NCI-H187 (cell line): ENCODE measurements at regions not wholly inside any gene's neighbourhood (a gene's known extent, or its start where the extent isn't known, plus 50 kb on each side); places are given as distances from the start of the nearest gene placed in this dataset.

Source experiments
- DNase-seq, 2 experiments: peaks; one replicate each; lab custom pipeline; 2025; lab: John Stamatoyannopoulos, UW

GRCh38 chr11:27287205-27287604 is 75.8 kb downstream of the CCDC34 start:
- DNase-seq = no peak

- DNase-seq = no peak
Observed at GRCh38 chr11:27285761-27286160, 77.3 kb downstream of the CCDC34 start.

- DNase-seq = no peak
Observed at GRCh38 chr11:27282806-27283205, 80.2 kb downstream of the CCDC34 start.

DNA sequence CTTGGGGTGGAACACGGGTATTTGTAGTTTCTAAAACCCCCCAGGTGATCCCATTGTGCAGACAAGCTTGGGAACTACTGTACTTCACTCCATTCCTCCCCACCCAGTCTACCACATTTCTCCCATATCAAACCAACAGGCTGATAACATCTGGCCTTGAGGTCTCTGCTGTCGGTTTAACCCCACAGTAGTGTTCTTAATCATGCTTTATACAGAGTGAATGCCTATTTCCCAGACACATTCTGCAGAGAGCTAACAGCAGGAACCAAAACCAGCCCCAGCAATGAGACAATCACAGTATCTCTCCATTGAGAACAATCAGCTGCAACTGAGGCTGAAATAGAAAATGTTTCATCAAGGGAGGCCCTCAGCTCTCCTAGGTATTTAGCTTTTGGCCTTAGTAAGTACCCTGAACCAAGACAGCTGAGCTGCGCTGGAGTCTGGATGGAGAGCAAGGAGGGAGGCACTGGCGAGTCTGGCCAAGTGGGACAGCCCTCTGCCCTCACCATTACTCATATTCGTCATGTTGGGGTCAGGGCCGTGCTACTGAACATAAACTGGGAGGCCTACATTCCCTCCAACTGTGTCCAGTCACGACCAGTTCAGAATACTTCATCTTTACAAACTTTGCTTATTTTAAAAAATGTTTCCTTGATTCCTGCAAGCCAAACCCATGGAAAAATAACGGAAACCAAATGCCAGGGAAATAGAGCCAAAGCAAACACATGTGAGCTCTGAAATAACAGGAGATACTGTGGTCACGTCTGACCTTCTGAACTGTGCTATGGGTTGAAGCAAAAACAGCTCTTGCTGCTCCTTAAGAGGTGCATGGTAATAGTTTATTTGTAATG is 81.0 kb downstream of the CCDC34 start:
- no peak for DNase-seq

- DNase-seq = no peak
Observed at GRCh38 chr11:27281276-27281675, 81.7 kb downstream of the CCDC34 start.

DNA sequence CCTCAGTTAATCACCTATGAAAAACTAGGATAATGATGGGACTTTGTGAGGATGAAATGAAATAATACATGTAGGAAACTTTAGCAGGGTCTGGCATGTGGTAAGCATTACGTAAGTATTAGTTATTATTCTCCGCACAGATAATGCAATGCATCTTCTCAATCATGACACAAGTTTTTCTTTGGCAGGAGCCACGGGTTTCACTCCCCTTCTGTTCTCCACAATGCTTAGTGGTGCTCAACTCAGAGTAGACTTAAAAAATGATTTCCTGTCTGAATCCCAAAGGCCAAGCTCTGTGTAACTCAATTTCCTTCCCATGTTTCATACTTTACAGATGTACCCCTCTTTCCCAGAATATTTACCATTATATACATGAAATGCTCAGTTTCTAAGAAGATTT is 82.9 kb downstream of the CCDC34 start:
- no peak for DNase-seq

DNA sequence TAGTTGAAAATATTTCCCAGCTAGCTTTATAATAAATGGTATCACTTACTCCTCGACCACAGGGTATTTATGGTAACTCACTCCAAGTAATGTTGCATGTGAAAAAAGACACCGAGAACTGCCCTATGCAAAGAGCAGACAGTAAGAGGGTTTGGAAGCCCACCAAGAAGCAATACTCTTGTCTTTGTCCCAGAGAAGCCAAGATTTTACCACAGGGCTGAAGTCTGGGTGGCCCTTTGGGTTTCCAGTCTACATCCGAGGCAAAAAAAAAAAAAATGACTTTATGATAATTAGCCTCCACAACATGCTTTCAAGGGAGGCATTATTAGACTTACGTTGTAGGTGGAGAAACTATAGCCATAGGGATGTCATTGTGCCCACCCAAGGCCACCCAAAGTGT is 83.6 kb downstream of the CCDC34 start:
- no peak for DNase-seq

- DNase-seq = no peak
Observed at GRCh38 chr11:27277843-27278242, 85.2 kb downstream of the CCDC34 start.

GRCh38 chr11:27276141-27276540 is 86.9 kb downstream of the CCDC34 start:
- DNase-seq = no peak

DNA sequence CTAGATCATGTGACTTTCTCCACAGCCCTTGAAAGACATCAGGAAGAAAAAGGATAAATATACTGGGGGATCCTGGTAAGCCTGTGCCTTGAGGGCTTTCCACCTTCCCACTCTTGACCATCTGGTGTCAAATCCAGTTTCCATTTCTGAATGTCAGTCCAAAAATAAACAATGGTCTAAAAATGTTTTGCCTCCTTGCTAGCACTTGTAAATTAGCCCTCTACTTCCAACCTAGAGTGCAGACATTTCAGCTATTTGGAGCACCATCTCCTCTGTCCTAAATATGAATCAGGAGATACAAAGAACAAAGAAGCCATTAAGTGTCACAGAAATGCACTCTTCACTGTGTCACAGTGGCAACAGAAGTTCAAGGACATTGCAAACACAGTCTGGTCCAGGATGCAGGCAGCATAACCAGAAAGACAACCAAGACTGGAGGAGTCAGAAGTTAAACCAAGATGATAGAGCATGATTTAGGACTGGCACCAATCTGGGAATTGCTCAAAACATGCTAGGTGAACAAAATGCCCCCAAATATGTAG is 88.1 kb downstream of the CCDC34 start:
- no peak for DNase-seq

DNA sequence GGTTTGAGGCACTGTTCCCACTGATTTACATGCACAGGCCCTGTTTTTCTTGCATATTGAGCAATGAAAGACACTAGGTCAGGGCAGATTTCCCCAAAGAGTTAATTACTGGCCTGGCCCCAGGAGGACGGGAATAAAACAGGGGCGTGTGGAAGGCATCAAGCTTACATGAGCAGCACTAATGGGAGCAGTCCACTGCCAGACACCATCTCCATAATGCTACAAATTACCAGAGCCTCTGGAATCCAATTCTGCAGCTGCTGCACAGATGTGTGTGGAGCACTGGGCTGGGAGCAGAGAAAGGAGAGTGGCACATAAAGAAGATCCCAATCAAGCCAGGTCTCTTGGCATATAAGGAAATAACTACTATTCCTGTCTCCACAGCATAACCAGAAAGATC is 96.9 kb downstream of the CCDC34 start:
- no peak for DNase-seq

DNA sequence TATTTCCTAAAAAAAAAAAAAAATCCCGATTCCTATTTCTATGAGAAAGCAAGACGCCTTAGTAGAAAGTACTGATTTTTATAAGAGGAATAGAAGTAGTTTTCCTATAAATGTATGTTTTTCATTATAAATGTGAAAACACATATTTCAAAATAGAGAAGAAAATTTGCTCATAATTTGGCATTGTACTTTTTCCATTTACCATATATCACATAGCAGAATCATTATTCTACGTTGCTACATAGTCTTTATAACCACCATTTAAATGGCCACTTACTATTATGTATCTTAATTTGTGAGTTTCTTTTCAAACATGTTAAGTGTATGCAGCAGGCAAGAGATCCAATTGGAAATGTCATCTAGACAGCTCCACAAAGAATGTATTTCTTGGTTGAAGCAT is 99.0 kb downstream of the CCDC34 start:
- no peak for DNase-seq

DNA sequence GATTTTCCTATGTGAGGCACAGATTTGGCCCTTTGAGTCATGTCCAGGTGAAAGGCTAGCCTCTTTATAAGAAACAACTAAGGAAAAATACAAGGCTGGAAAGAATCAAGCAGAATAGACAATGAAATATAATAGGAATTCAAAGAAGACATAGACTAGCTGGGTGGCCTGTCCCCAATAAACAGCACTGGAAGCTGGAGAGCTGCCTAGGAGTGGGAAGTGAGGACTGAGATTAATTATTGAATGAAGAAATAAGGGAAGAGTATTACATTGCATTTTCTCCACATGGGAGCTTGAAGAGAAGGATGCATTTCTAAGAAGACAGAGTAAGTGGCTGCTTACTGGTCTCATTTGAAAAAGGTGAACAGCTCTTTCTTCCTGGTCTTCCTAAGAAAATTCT is 100.0 kb downstream of the CCDC34 start:
- no peak for DNase-seq

GRCh38 chr11:27255447-27255828 is 107.6 kb downstream of the CCDC34 start:
- DNase-seq = no peak

- no peak for DNase-seq
Observed at GRCh38 chr11:27254744-27255446, 108.1 kb downstream of the CCDC34 start.

GRCh38 chr11:27253224-27253623 is 109.8 kb downstream of the CCDC34 start:
- no peak for DNase-seq

DNA sequence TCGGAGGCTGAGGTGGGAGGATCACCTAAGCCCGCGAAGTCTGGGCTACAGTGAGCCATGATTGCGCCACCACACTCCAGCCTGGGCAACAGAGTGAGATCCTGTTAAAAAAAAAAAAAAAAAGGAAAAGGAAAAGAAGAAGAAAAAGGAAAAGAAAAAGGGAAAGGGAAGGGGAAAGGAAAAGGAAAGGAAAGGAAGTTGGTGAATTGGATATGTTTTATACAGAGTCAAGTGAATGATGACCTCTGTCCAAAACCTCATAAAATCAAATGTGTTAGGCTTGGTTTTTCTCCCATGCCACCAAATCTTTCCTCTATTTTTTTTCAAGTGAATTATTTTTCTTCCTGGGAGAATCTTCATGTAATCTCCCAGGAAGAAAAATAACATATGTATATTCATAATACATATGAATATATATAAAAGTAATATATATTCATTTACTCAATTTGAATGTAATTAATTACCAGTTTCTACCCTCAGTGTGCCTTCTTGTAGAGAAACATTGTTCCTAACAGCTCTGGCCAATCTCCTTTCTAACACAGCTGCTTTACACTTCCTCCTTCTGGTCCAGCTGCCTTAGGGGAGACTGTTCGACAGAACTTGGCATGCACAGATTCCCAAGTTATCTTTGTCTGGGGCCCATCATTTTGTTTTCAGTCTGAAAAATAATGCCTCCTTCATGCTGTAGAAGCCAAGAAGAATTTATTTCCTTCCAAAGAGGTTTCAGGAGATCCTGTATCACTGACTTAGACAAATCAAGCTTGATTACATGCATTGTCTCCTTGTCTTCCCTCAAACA is 111.9 kb downstream of the CCDC34 start:
- no peak for DNase-seq

DNA sequence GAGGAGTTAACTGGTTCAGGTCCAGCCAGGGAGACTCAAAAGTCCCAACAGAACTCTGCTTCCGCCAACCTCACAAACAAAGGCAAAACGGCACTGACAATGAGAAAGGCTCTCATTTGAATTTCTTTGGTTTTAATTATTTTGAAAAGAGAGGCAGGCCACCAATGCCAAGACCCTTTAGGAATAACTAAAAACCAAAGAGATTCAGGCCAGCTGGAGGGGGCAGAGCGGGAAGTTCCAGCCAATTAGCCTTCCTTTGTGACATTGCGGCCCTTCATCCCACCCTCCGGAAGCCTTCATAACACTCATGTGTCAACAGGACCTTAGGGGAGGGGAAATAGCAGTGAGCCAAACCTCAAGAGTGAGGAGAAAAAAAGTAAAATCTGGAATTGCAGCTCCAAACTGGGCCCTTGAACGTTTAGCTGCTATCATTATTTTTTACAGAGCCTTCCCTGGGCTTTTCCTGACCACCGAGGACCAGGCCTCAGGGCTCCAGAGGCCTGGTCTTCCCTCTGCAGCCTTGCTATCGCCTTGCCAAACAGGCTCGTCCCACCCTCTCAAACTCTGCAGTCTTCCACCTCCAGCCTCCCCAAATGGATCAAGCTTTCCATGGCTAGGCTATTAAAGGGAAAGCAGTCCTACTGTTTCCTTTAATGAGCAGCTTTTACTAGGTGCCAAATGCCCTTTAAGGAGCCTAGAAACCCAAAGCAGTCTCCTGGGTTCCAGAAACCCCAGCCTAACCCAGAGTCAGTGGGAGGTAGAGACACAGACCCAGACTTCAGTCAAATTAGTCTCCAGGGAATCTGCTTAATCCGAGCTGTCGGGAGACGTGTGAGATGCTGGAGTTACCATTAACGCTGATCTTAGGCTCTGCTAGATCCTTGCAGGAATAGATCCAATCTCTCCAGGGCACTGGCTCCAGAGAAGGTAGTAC is 114.2 kb downstream of the CCDC34 start:
- no peak for DNase-seq

- DNase-seq = no peak
Observed at GRCh38 chr11:27247660-27248059, 115.4 kb downstream of the CCDC34 start.

GRCh38 chr11:27246925-27247324 is 116.1 kb downstream of the CCDC34 start:
- DNase-seq = no peak

- DNase-seq = no peak
Observed at GRCh38 chr11:27244900-27245299, 118.1 kb downstream of the CCDC34 start.
